Fibroblast of upper back skin (primary cell): ENCODE measurements at regions not wholly inside any gene's neighbourhood (a gene's known extent, or its start where the extent isn't known, plus 50 kb on each side); places are given as distances from the start of the nearest gene placed in this dataset.

ENCODE experiments used
- DNase-seq: peaks from one replicate; pipeline ENCODE4 v3.0.0-alpha.2; 2013

DNA sequence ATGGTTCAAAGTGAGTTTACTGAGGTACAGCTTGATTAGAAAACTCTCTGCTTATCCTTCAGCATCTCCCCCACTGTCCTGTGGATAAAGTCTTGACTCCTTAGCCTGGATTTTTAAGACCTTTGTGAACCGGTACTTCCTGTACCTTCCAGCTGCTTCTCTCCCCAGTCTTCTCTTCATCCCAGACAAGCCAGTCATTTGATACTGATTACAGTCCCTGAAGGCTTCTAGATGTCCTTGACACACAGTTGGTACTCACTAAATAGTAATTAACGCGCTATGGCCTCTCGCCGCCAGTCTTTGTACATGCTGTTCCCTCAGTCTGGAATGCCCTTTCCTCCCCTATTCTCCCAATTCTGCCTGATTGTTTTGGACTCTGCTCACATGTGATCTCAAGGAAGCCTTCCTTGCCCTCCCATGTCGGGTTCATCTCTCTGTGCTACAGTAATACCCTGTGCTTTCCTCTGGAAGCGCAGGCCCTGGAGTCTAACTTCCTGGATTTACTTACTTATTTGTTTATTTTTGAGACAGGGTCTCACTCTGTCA, 50.6 kb upstream of the PTGR2 start:
- no peak for DNase-seq

DNA sequence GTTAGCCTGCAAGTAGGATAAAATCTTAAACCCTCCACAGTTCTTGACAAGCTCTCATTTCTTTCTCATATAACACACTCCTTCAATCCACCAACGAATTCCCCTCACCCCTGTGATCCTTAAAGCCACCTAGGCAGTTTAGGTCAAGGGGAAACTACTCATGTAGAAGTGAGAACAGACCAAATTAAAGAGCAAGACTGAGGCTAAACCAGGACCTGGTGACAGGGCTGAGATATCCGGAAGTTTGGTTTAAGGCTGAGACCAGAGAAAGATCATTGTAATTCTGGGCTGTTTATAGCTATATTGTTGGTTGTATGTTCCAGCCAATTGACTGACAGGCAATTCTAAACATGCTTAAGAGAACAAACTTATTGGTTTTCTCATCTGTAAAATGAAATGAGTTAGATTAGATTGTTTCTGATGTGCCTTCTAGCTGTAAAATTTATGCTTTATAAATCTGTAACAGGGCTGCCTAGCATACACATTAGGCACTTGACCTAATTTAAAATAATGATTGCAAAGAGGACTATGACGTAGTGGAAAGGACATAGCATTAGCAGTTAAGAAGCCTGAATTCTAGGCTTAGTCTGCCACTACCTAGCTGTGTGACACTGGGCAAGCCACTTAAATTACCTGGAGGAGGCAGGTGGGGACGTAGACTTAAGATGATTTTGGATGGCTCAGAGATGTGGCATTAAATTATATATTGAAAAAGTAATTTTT, 53.9 kb upstream of the PTGR2 start:
- no peak for DNase-seq

DNA sequence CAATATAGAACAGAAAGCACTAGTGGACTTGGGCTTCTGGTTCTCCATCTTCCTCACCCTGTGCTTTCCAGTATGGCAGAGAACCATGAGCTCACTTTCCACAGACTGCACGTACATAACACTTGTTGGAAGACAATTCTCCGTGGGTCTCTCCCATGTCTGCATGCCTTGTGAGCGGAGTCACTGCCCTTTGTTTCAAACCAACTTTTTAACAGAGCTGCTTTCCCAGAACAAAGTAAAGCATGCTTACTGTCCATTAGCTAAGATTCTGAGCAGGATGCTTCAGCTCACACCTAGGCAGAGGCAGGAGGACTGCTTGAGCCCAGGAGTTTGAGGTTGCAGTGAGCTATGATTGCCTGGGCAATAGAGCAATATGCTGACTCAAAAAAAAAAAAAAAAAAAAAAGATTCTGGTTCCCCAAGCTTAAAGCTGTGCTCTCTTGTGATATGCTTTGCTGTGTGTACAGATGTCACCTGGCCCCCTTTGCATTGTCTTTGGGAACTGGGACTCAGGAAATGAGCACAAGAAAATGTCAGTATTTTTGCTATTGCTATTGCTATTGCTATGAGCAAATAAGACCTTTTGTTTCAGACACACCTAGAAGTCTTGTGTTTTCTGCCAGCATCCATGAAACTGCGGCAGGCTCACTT, 54.6 kb upstream of the PTGR2 start:
- peak; percentile 47 for DNase-seq

DNA sequence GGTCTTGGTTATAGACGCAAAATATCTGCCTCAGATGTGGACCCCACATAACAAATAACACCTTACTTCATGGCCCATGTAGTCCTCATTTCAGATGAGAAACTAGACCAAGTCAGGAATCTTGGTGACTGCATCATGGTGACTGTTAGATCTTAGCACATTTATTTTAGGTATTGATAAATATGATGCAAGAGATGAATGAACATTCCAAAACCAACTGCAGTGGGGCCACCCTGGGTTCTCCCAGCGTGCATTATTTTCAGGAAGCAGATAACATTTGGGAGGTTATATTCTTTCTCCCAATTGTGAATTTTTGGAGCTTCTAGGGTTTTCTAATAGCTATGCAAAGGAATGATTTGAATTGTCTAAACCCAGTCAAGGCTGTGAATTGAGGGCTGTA, 55.2 kb upstream of the PTGR2 start:
- DNase-seq = no peak

DNA sequence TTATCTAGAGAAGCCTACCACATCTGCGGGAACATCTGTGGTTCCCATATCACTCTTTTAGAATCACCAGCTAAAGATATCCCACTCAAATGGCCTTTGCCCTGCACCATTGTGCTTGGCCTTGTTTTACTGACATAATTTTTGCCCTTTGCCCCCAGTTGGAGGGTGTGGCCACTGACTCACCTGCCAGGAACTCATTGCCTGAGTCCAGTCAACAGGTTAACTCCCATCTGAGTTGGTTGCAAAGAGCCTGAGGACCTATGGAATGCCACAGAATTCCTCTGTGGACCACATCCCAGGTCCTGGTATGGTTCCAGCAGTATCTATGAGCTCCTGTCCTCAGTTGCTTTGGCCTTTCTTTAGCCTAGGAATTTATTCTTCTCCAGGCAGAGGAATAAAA, 55.7 kb upstream of the PTGR2 start:
- peak; percentile 87 for DNase-seq

DNA sequence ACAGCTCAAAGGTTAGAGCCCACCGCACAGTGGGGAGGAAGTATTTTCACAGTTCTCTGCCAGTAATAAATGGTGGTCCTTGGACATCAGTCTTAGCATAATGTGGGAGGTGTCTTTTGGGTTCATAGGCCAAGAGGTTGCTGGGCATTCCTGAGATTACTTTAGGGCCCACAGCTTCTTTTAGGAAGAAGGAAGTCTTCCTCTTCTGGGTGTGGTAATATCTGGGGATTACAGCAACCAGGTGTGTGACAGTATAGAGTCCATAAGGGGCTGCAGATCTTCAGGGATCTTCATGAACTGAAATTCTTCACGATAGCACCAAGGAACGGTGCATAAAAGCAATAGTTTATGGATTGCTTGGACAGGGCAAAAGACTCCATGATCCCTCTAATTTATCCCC, 56.2 kb upstream of the PTGR2 start:
- no peak for DNase-seq

DNA sequence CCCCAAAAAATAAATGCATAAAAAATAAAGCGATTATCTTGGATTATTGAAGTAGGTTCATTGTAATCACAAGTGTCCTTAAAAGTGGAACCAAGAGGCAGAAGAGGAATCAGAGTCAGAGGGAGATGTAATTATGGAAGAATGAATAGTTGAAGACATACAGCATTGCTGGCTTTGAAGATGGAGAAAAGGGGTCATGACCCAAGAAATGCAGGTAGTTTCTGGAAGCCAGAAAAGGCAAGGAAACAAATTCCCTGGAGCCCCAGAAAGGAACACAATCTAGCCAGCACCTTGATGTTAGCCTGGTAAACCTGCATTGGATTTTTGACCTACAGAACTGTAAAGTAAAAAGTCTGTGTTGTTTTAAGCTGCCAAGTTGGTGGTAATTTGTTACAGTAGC, 57.5 kb upstream of the PTGR2 start:
- DNase-seq = no peak

DNA sequence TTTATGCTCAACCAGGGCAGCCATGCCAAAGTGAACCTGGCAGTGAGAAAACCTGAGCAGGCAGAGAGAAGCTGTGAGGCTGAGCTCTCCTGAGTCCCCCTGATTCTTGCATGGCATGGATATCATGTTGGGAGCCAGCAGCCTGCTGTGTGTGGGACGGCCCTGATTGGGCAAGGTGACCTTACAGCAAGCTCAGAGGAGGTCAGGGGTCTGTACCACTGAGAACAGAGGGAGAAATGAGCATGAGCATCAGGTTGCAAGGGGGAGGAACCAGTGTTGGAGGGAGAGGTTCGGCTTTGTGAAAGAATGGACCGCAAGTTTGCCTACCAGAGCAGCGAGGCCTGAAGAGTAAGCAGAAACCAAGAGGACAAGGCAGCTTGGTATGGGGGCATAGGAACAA, 59.1 kb upstream of the PTGR2 start:
- no peak for DNase-seq

DNA sequence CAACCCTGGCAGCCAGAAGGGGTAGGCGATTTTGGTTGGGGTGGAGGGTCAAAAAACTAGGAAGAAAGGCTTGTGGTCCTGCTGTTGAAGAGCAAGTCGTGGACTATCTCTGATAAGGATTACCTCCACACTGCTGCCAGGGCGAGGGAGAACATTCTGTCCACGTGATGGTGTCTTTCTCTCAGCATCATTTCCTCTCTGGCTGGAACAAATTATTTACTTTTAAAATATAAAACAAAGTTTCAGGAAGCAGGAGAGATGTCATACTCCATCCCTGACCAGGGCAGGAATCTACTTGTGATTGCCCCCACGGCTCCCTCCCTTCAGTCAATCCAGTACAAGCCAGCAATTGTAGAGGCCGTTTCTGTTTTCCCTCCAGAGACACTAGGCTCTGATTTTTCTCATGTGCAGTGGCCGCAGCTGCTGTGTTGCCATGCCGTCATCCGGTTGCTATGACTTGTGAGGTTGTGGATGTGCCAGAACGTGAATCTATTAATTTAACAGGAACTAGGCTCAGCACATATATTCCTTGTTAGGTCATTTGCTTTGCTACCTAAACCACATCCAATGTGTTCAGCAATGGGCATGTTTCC, 61.5 kb upstream of the PTGR2 start:
- peak; percentile 94 for DNase-seq

DNA sequence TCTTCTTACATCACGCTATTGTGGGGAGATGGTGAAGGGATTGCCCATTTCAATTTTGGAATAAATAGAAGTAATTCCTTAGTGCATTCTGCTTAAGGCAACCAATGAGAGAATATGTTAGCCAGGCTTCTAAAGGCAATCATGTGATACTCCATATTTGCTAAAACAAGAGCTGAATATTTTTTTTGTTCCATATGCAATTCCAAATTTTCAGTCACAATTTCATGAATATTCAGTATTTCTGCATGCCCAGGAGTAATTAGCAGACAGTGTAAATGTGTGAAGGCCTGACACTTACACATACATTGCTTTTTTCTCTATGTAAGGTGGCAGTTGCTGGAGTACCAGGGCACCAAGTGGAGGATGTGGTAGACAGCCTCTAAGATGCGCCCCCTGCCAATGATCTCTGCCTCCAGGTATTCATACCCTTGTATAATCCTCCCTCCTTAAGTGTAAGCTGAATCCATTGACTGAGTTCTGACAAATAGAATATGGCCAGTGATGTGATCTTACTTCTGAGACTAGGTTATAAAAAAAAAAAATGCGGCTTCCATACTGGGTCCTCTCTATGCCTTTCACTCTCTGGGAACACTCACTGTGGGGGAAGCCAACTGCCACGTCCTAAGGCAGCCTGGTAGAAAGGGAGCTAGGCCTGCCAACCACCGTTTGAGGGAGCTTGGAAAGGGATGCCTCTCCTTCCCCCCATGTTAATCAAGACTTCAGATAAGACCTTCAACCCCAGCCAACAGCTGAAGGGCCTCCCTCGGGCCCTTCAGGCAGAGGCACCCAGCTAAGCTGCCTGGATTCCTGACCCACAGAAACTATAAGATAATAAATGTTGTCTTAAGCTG, 62.7 kb upstream of the PTGR2 start:
- no peak for DNase-seq

DNA sequence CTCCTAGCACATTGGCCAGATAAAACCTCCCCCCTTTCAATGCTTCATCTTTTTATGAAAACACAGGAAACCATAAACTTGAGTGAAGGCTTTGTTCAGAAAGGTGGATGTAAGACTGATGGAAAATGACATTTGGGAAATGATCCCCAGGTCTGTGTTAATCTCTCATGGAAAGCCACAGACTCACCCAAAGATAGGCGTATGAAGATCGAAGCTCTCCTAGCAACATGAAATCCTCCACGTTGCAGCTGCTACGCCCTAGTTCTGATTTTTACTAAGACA, 63.4 kb upstream of the PTGR2 start:
- no peak for DNase-seq

DNA sequence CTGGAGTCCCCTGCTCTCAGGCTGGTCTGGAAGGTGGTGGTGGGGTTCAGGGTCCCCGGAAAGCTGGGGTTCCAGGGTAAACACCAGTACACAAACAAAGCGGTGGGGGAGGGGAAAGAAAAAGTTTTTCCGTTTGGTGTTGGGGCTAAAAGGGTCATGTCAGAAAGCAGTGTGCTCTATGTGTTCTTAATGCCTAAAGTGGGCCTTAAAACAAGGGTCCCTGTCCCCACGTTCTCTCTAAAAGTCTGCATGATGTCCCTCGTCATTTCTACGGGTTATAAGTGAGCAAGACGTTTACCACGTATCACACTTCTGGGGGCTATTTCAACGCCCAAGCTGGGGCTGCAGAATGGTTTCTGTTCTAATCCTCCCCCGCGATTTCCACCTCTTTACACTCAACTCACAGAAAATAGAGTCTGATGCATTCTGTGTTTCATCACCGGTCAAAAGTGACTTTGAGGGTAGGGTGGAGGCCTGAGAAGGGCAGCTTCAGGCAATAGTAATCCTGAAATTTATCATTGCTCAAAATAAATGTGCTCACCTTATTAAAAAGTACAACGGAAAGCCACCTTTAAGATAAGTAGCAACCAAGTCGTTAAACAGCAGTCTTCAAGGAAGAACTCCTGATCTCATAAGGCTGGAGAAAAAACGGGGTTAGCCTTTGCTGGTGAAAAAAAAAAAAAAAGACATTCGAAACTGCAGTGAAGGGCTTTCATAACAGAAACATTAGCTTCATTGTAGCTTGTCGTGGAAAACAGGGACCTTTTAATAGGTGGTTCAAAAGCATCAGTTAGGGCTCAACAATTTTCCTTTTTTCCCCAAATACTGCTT, 63.9 kb upstream of the PTGR2 start:
- peak; percentile 25 for DNase-seq

DNA sequence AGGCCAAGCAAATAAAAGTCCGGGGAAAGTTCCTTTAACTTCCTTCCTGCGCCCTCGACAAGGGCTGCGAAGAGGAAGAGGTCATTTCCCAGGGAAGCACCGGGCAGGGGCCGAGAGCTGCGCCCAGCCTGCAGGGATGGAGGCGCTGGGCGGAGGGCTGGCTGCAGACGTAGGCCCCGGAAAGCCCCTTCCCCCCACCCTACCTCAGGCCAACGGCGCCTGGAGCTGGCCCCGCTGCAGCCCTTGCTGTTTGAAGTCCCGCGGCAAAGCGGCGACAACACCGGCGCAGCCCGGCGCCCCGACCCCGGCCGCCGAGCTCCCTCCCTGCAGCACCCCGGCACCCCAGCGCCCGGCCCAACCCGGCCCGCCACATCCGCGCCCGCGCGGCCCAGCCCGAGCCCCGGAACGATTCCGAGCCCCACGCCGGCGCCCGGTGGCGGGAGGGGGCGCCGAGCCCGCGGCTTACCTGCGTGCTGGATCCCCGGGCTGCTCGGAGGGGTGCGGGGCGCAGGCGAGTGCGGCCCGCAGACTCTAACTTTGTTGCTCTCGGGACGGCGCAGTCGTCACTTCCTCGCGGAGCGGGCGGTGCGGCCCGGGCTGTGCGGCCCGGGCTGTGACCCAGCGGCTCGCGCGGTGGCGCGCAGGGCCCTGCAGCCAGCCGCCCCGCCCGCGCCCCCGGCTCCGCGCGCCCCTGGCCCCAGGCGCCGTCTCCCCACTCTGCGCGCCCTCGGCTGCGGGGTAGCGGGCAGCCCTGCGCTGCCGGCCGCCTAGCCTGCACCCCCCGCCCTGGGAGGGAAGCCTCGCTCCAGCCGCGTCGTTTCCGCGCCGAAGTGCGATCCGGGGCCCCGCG, 64.8 kb upstream of the PTGR2 start:
- peak; percentile 46 for DNase-seq

DNA sequence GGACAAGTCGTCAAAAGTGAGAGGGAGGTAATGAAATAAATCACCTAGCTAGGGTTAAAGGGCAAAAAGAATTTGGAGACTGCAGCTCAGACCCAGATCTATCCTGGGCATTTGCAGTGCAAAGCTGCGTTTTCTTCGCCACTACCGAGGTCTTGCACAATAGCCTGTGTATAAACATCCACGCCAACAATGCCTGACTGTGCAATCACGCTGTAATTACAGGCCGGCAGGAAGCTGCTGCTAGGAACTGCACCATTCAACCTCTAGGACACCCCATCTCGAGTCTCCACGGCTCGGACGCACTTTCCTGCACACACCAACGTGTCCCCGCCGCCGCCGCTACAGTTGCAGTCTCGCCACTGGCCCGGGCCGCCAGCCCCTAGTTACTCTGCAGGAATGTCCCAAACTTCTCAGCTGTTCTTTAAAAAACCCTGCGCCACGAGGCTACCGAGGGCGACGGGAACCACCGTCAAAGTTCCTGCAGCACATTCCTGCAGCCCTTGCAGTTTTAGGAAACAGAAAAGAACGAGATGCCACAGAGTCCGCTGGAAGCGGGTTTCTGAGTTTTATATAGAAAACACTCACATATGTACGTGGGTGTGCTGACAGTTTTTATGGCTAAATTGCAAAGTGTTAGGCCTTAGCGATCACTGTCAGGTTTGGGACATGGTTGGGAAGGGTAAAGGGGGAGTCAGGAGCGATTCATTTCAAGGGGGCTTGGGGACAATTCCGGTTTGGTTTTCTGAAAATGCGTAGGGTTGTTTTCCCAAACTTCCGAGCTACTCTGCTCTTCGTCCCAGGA, 65.6 kb upstream of the PTGR2 start:
- DNase-seq = peak; percentile 89

DNA sequence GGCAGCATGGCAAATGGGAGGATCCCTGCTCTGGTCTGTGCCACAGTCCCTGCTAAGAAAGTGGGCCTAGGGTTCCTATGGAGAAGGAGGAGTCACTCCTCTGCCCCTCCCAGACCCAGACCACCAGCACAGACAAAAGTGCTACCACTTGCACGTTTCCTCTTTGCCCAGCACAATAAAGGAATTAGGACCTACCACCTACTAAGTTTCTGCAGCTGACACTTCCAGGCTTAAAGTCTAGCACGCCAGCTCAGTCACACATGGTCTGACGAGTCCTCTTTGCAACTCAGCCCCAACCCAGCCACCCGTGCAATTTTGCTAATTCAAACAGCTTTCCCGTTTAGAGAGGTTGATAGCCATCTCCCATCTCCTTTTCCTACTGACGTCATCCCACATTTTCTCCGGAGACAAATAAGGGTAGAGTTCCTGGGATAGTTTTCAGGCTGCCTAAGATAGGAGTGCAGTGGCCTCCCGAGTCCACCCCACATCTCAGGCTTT, 66.2 kb upstream of the PTGR2 start:
- DNase-seq = peak; percentile 86

DNA sequence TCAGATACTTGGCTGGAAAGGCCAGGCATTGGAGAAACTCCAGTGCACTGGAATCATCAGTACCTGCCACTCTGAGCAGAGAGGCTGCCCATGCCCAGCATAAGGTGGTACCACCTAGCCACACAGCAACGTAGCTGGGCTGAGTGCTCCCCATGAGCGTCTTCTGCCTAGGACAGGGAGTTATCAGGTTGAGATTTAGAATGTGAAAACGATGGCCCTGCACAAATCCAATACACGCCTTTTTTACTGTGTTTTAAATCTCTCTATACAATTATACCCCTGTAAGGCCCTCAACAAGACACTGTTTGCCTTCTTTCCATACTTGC, 66.7 kb upstream of the PTGR2 start:
- no peak for DNase-seq

DNA sequence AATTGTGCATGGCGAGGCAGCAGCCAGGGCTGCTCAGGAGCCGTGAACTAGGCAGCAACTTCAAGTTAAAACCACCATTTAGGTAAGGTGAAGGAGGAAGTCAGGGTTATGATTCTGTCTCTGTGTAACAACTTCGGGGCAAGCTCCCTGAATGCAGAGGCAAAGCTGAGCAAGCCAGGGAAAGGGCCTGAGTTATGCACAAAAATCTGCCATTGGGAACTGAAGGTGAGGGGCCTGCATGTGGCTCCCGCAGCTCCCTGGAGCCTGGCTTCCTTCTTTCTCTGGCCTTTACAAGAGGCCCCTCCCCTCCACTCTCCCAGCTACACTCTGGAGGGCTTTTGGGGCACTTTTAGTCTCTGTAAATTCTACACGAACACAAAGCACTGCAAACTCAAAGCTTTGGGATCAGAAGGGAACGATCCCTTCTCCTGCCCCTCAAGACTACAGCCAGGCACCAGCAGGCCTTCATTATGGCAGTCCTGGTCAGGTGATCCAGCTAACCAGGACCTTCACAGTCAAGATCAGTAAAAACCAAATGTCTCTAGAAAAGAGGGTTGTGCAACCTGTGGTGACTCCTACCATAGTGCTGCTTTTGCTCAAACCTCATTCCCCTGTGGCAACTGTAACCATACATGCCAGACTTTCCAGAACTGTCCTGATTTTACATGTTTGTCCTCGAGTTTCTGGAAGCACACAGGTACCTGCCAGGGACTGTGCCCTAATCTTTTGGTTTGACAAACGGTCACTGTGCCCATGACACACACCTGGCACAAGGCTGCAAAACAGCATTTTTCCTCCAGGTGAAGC, 67.2 kb upstream of the PTGR2 start:
- peak; percentile 59 for DNase-seq

DNA sequence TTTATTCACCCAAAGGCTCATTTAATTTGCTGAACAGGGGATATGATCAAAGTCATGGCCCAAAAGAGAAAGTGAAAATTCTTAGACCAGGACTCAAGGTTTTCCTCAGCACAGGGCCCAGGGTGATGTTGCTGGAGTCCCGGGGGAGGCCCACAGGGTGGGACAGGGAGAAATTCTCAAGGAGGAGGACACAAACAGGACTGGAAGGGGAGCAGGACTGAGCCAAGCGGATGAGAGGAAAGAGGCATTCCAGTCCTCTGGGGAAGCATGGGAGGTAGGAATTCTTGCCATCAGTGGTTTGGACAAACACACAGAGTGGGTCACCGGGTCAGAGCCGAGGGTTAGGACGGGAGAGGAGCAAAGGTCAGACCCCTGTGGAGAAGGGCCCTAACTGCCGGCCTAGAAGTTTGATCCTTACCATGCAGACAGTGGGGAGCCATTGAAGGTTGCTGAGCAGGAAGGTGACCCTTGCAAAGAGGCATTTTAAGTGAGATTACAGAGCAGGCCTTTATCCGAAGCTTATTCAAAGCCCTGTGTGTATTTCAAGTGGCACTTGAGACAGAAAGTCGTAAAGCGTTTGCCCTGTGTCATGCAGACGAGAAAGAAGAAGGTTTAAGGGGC, 68.4 kb upstream of the PTGR2 start:
- DNase-seq = no peak

DNA sequence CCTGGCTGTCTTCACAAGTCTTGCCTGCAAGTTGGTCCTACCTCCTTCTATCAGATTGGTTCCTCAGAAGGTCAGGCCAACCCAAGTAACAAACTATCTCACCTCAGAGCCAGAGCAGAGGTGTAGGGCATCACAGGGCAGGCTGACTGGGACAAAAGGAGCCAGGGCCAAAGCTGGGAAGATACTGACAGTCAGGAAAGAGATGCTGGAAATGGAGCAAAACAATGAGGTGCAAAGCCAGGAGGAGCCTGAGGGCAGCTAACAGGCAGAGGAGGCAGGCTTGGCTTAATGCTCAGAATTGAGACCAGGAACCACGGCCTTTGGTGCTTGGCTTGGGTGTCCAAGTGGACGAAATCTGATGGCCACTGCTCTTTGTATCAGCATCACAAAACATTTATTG, 68.4 kb upstream of the PNMA1 start:
- no peak for DNase-seq
